SK-N-SH (cell line): ENCODE measurements at regions not wholly inside any gene's neighbourhood (a gene's known extent, or its start where the extent isn't known, plus 50 kb on each side); places are given as distances from the start of the nearest gene placed in this dataset.

Experiments
- CTCF ChIA-PET: fragments of 300-600, 350-600 bp; formaldehyde crosslinking; extraction: SDS; loops from one replicate; lab custom pipeline; 2021; lab: Yijun Ruan, JAX
- POLR2A ChIA-PET: fragments of 350-600 bp; sonication (Branson Sonifier 250); formaldehyde crosslinking; extraction: SDS; loops from one replicate; lab custom pipeline; 2020; ENCODE audit warnings: antibody characterized with exemption, inconsistent platforms; lab: Yijun Ruan, JAX
- DNase-seq: peaks from one replicate; pipeline ENCODE4 v3.0.0; 2012
- H2AFZ ChIP-seq: fragments of 200-600 bp; sonication (generic); 2 replicates; pipeline ENCODE4 v1.8.1; 2016; ENCODE audit warnings: antibody characterized with exemption, mild to moderate bottlenecking, low read depth
- H3F3A ChIP-seq: fragments of 200-600 bp; sonication (generic); replicated peaks from 2 replicates; pipeline ENCODE3; 2016; ENCODE audit warnings: antibody characterized with exemption, mild to moderate bottlenecking; ENCODE audit not compliant: insufficient read depth
- H3K27ac ChIP-seq, 2 experiments: fragments of 200-500 bp in 1 of 2; fragments of 200-600 bp in 1 of 2; sonication (Bioruptor generic) in 1 of 2; sonication (generic), shearing (Covaris generic) in 1 of 2; 2 replicates each; pipeline versions ENCODE4 v1.5.1 to v1.6.1; 2014 to 2016; ENCODE audit warnings: low read depth in 2 of 2, inconsistent platforms in 1 of 2, low read length in 1 of 2, mild to moderate bottlenecking in 1 of 2, mixed read lengths in 1 of 2
- H3K27me3 ChIP-seq: fragments of 200-600 bp; sonication (generic), shearing (Covaris generic); 2 replicates; pipeline ENCODE4 v1.6.1; 2016; ENCODE audit warnings: mixed run types; ENCODE audit not compliant: insufficient read depth
- H3K36me3 ChIP-seq, 2 experiments: fragments of 200-500 bp in 1 of 2; fragments of 200-600 bp in 1 of 2; sonication (Bioruptor generic) in 1 of 2; sonication (generic) in 1 of 2; replicated peaks in 1 of 2; 2 replicates each; pipeline versions ENCODE3 to v1.5.1; 2014 to 2016; ENCODE audit warnings: low read length in 1 of 2, mild to moderate bottlenecking in 1 of 2; ENCODE audit not compliant: insufficient read depth in 2 of 2, control insufficient read depth in 1 of 2
- H3K4me1 ChIP-seq, 2 experiments: fragments of 200-500 bp in 1 of 2; fragments of 200-600 bp in 1 of 2; sonication (Bioruptor generic) in 1 of 2; sonication (generic), shearing (Covaris generic) in 1 of 2; 2 replicates each; pipeline versions ENCODE4 v1.5.1 to v1.6.1; 2014 to 2016; ENCODE audit warnings: low read depth in 1 of 2, low read length in 1 of 2, mixed run types in 1 of 2; ENCODE audit not compliant: insufficient read depth in 2 of 2, control insufficient read depth in 1 of 2
- H3K4me2 ChIP-seq: fragments of 200-600 bp; sonication (generic), shearing (Covaris generic); 2 replicates; pipeline ENCODE4 v1.6.1; 2017; ENCODE audit warnings: mixed run types
- H3K4me3 ChIP-seq, 2 experiments: fragments of 200-500 bp in 1 of 2; fragments of 200-600 bp in 1 of 2; sonication (Bioruptor generic) in 1 of 2; sonication (generic), shearing (Covaris generic) in 1 of 2; 2 replicates each; pipeline versions ENCODE4 v1.5.1 to v1.8.1; 2014 to 2016; ENCODE audit warnings: low read depth in 2 of 2, inconsistent platforms in 1 of 2, low read length in 1 of 2, mild to moderate bottlenecking in 1 of 2, mixed read lengths in 1 of 2, moderate library complexity in 1 of 2
- H3K79me2 ChIP-seq: fragments of 200-600 bp; sonication (generic); 2 replicates; pipeline ENCODE4 v1.8.1; 2017; ENCODE audit warnings: mild to moderate bottlenecking; ENCODE audit not compliant: insufficient read depth
- H3K9ac ChIP-seq: fragments of 200-600 bp; sonication (generic); 2 replicates; pipeline ENCODE4 v1.6.1; 2017; ENCODE audit warnings: mixed run types
- H3K9me2 ChIP-seq: fragments of 200-600 bp; sonication (generic); 2 replicates; pipeline ENCODE4 v1.6.1; 2017; ENCODE audit warnings: mixed run types
- H3K9me3 ChIP-seq: fragments of 200-600 bp; sonication (generic); 2 replicates; pipeline ENCODE4 v1.6.1; 2017; ENCODE audit warnings: mixed run types, mild to moderate bottlenecking, moderate library complexity
- H4K20me1 ChIP-seq: fragments of 200-600 bp; sonication (generic); 2 replicates; pipeline ENCODE4 v1.6.1; 2017; ENCODE audit warnings: mild to moderate bottlenecking, mixed run types; ENCODE audit not compliant: insufficient read depth
- CTCF ChIP-seq: fragments of 200-600 bp; sonication (generic); IDR thresholded peaks from 2 replicates; pipeline ENCODE4 v1.6.1; 2017; ENCODE audit warnings: antibody characterized with exemption, mild to moderate bottlenecking, moderate library complexity
- ELF1 ChIP-seq: IDR thresholded peaks from 2 replicates; pipeline ENCODE4 v1.4.0; 2012
- FOSL2 ChIP-seq: IDR thresholded peaks from 2 replicates; pipeline ENCODE4 v1.4.0; 2012; ENCODE audit warnings: low read depth, mild to moderate bottlenecking, moderate library complexity, borderline replicate concordance
- FOXM1 ChIP-seq: IDR thresholded peaks from 2 replicates; pipeline ENCODE4 v1.4.0; 2012; ENCODE audit warnings: low read depth, mild to moderate bottlenecking
- IRF3 ChIP-seq: fragments of 150-350 bp; IDR thresholded peaks from 2 replicates; pipeline ENCODE4 v1.6.1; 2016; ENCODE audit warnings: mild to moderate bottlenecking, low read depth, low read length
- MAX ChIP-seq: IDR thresholded peaks from 2 replicates; pipeline ENCODE4 v1.4.0; 2012; ENCODE audit warnings: low read depth
- MXI1 ChIP-seq: IDR thresholded peaks from 2 replicates; pipeline ENCODE4 v1.6.1; 2012; ENCODE audit warnings: mild to moderate bottlenecking, low read depth, low read length, improper control_type of control experiment
- NRF1 ChIP-seq: IDR thresholded peaks from 2 replicates; pipeline ENCODE4 v1.6.1; 2012; ENCODE audit warnings: low read depth, mild to moderate bottlenecking, low read length
- PBX3 ChIP-seq: IDR thresholded peaks from 2 replicates; pipeline ENCODE4; 2012
- POLR2AphosphoS5 ChIP-seq: IDR thresholded peaks from 2 replicates; pipeline ENCODE4 v1.6.1; 2012; ENCODE audit warnings: low read depth, low read length
- RAD21 ChIP-seq: IDR thresholded peaks from 2 replicates; pipeline ENCODE4 v1.6.1; 2012; ENCODE audit warnings: mild to moderate bottlenecking, low read length
- RCOR1 ChIP-seq: fragments of 150-350 bp; IDR thresholded peaks from 2 replicates; pipeline ENCODE4 v1.6.1; 2017; ENCODE audit warnings: antibody characterized with exemption, low read length
- REST ChIP-seq: IDR thresholded peaks from 2 replicates; pipeline ENCODE4 v1.6.1; 2012; ENCODE audit warnings: mild to moderate bottlenecking, low read depth, low read length, moderate library complexity
- RXRA ChIP-seq: IDR thresholded peaks from 2 replicates; pipeline ENCODE4 v1.4.0; 2012; ENCODE audit warnings: low read depth, mild to moderate bottlenecking, borderline replicate concordance
- SIN3A ChIP-seq: IDR thresholded peaks from 2 replicates; pipeline ENCODE4 v1.6.1; 2012; ENCODE audit warnings: low read depth, mild to moderate bottlenecking, low read length, moderate library complexity, borderline replicate concordance
- TCF12 ChIP-seq: IDR thresholded peaks from 2 replicates; pipeline ENCODE4 v1.4.0; 2012
- YY1 ChIP-seq: IDR thresholded peaks from 2 replicates; pipeline ENCODE4 v1.4.0; 2012; ENCODE audit warnings: low read depth, mild to moderate bottlenecking
- WGBS: methylation state at CpG from one replicate; pipeline ENCODE4 v1.1.6; 2017; ENCODE audit warnings: low lambda C conversion rate; 5-methylcytosine and 5-hydroxymethylcytosine counted together

GRCh38 chr1:168821434-168821833 lies 92.4 kb upstream of the DPT start:
- no peak for DNase-seq
- Histone ChIP-seq H4K20me1 (no peaks in the 10 kb centered on the region), H3K9ac (no peak overlapping the region), H3F3A (no peaks in the 10 kb centered on the region), H3K27ac (no peak overlapping the region), H3K36me3 (no peaks in the 10 kb centered on the region), H3K9me3 (no peaks in the 10 kb centered on the region), H3K79me2 (no peaks in the 10 kb centered on the region)
- TF ChIP-seq FOSL2 (no peak), RXRA (no peak), FOXM1 (no peak), PBX3 (no peak), TCF12 (no peak), CTCF (no peak), MXI1 (no peak), YY1 (no peak), RAD21 (no peak), REST (no peak), IRF3 (no peak), MAX (no peak), RCOR1 (no peak), POLR2AphosphoS5 (no peak), SIN3A (no peak), ELF1 (no peak), NRF1 (no peak)
- TF ChIP-seq, all 33 proteins: peak for 0
- Histone ChIP-seq H3K9me2 (no peaks in the 10 kb centered on the region), H2AFZ (no peak overlapping the region; the same call in 1 of the 2 replicates), H3K4me3 (no peak overlapping the region), H3K4me2 (no peak overlapping the region), H3K27me3 (no peaks in the 10 kb centered on the region), H3K4me1 (no peaks in the 10 kb centered on the region; a peak in 1 of 4 replicates)
- 53% methylated on average over 2 of the region's 2 CpGs for WGBS
- ChIA-PET CTCF (no interaction called here), POLR2A (no interaction called here)
